A673 (cell line): ENCODE measurements at regions not wholly inside any gene's neighbourhood (a gene's known extent, or its start where the extent isn't known, plus 50 kb on each side); places are given as distances from the start of the nearest gene placed in this dataset.

Source experiments
- BruUV-seq: library from RNA; stranded (reverse); fragments of 400-500 nt; replicated peaks from 2 replicates; lab custom pipeline; 2021; lab: Mats Ljungman, UMichigan
- CTCF ChIA-PET: fragments of 300-600 bp; sonication (Branson Sonifier 250); formaldehyde crosslinking; loops from one replicate; lab custom pipeline; 2022; ENCODE audit warnings: antibody characterized with exemption; lab: Charles Lee
- POLR2A ChIA-PET: fragments of 300-600 bp; sonication (Branson Sonifier 250); formaldehyde crosslinking; loops from one replicate; lab custom pipeline; 2022; ENCODE audit warnings: antibody characterized with exemption; ENCODE audit not compliant: low non-redundant PET; lab: Charles Lee
- DNase-seq: peaks from one replicate; pipeline ENCODE4 v3.0.0-alpha.2; 2015; ENCODE audit warnings: low spot score
- H3K27ac ChIP-seq: fragments of 200-600 bp; sonication (generic); 2 replicates; pipeline ENCODE4 v1.5.1; 2016; ENCODE audit warnings: mixed run types, low read depth, mild to moderate bottlenecking, mixed read lengths, antibody characterized with exemption, low read length; ENCODE audit not compliant: poor library complexity, severe bottlenecking
- H3K27me3 ChIP-seq: fragments of 200-600 bp; sonication (generic); replicated peaks from 2 replicates; pipeline ENCODE4 v1.6.1; 2017; ENCODE audit warnings: mixed run types, low read depth, mild to moderate bottlenecking, mixed read lengths, antibody characterized with exemption, low read length; ENCODE audit not compliant: insufficient read depth, poor library complexity
- H3K36me3 ChIP-seq: fragments of 200-600 bp; sonication (generic); 2 replicates; pipeline ENCODE4 v1.6.1; 2016; ENCODE audit warnings: mixed run types, mild to moderate bottlenecking, mixed read lengths, antibody characterized with exemption, low read length; ENCODE audit not compliant: insufficient read depth, poor library complexity, severe bottlenecking
- H3K4me1 ChIP-seq: fragments of 200-600 bp; sonication (generic); 2 replicates; pipeline ENCODE4 v1.6.1; 2017; ENCODE audit warnings: mixed run types, mild to moderate bottlenecking, mixed read lengths, antibody characterized with exemption, low read length; ENCODE audit not compliant: insufficient read depth, poor library complexity, severe bottlenecking
- H3K4me3 ChIP-seq: fragments of 200-600 bp; sonication (generic); 2 replicates; pipeline ENCODE4 v1.5.1; 2016; ENCODE audit warnings: low read depth, mixed run types, mild to moderate bottlenecking, mixed read lengths, low read length; ENCODE audit not compliant: poor library complexity, severe bottlenecking
- H3K9me3 ChIP-seq: fragments of 200-600 bp; sonication (generic); 2 replicates; pipeline ENCODE4 v1.6.1; 2016; ENCODE audit warnings: mixed run types, low read depth, mild to moderate bottlenecking, mixed read lengths, antibody characterized with exemption, low read length; ENCODE audit not compliant: poor library complexity, severe bottlenecking
- EZH2 ChIP-seq: fragments of 200-600 bp; sonication (generic); IDR thresholded peaks from 2 replicates; pipeline ENCODE4 v1.6.1; 2017; ENCODE audit warnings: borderline replicate concordance, low read depth, mild to moderate bottlenecking, mixed read lengths, antibody characterized with exemption, low read length; ENCODE audit not compliant: poor library complexity, severe bottlenecking
- intact Hi-C: fragments of 100-400 bp; cut with micrococcal nuclease; formaldehyde crosslinking; loops from one replicate; pipeline ENCODE4 v1.10.0; 2022; ENCODE audit not compliant: unreplicated experiment
- TF ChIP-seq, protein P1 (sequence below): fragments of 300-800, 200-600 bp; sonication (generic); conservative IDR thresholded peaks from 2 replicates; pipeline ENCODE4 v1.5.1; 2017; ENCODE audit warnings: low read depth, mild to moderate bottlenecking, antibody characterized with exemption, low read length, moderate library complexity, mixed read lengths

DNA sequence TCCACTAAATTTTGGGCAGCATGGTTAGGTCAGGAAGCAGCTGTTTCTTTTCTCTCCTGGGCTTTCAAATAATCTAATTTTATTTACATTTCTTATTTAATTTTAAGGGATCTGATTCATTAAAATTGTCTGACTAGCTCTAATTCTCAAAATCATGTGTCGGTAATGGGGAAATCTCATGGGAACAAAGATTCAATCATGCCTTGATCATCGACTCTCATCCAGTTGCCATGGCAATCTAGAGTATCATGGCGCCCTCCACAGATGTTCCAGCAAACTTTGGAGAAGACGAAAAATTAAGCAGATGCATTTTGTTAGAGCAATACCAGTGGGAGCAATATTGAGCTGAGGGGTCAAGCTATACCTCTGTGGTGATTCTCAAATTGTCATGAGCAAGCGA is 358.0 kb upstream of the CDH4 start:
- ChIA-PET CTCF (no interaction called here), POLR2A (no interaction called here)
- Histone ChIP-seq H3K27ac (no peak overlapping the region), H3K4me1 (no peaks in the 10 kb centered on the region), H3K4me3 (no peak overlapping the region), H3K9me3 (no peaks in the 10 kb centered on the region), H3K27me3 (peaks cover 26% of the 10 kb centered on the region), H3K36me3 (no peaks in the 10 kb centered on the region)
- BruUV-seq: no TSS peak
- no peak for DNase-seq
- TF ChIP-seq EZH2: no peak
- TF ChIP-seq, protein P1, sequence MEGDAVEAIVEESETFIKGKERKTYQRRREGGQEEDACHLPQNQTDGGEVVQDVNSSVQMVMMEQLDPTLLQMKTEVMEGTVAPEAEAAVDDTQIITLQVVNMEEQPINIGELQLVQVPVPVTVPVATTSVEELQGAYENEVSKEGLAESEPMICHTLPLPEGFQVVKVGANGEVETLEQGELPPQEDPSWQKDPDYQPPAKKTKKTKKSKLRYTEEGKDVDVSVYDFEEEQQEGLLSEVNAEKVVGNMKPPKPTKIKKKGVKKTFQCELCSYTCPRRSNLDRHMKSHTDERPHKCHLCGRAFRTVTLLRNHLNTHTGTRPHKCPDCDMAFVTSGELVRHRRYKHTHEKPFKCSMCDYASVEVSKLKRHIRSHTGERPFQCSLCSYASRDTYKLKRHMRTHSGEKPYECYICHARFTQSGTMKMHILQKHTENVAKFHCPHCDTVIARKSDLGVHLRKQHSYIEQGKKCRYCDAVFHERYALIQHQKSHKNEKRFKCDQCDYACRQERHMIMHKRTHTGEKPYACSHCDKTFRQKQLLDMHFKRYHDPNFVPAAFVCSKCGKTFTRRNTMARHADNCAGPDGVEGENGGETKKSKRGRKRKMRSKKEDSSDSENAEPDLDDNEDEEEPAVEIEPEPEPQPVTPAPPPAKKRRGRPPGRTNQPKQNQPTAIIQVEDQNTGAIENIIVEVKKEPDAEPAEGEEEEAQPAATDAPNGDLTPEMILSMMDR: no peak
- intact Hi-C loops: no loop called here

DNA sequence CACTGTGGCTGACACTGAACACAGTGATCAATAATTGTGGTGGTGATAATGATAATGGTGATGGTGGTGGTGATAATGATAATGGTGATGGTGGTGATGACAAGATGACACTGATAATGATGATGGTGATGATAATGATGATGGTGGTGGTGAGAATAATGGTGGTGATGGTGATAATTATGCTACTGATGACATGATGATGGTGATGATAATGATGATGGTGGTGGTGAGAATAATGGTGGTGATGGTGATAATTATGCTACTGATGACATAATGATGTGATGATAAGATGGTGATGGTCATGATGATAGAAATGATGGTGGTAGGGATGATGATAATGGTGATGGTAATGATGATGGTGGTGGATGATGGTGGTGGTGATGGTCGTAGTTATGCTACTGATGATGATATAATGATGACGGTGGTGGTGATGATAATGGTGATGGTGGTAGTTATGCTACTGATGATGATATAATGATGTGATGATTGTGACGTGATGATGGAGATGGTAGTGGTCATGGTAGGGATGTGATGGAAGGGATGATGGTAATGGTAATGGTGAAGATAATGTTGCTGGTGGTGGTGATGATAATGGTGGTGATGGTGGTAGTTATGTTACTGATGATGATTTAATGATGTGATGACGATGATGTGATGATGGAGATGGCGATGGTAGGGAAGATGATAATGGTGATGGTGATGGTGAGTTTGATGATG is 356.5 kb upstream of the CDH4 start:
- BruUV-seq: no TSS peak
- DNase-seq: no peak
- Histone ChIP-seq H3K27ac (no peak overlapping the region), H3K9me3 (no peaks in the 10 kb centered on the region), H3K36me3 (no peaks in the 10 kb centered on the region), H3K27me3 (peaks cover 18% of the 10 kb centered on the region), H3K4me1 (no peaks in the 10 kb centered on the region), H3K4me3 (no peak overlapping the region)
- TF ChIP-seq, protein P1: no peak
- TF ChIP-seq EZH2: no peak
- ChIA-PET CTCF (no interaction called here), POLR2A (no interaction called here)
- intact Hi-C loops: no loop called here

DNA sequence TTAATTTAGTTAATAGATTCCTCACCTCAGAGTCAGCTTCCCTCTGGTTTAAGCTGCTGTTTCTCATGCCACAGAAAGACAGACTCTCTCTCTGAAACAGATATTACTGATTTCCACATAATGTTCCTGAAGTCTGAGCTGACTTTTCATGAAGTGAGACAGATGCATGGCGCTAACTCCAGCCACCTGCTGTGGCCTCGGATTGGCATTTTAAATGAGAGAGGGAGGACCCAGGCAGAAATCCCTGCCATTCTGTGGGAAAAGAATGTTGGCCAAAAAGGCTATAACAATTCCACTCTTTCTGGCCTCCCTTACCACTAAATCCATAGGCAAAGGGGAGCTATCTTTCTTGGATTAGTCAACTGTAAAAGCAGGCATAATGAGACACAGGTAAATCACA is 354.1 kb upstream of the CDH4 start:
- H3K4me1 ChIP-seq: no peaks in the 10 kb centered on the region
- no peaks in the 10 kb centered on the region for H3K36me3 ChIP-seq
- H3K27me3 ChIP-seq: peaks cover 20% of the 10 kb centered on the region
- DNase-seq: no peak
- H3K27ac ChIP-seq: no peak overlapping the region
- H3K4me3 ChIP-seq: no peak overlapping the region
- no peaks in the 10 kb centered on the region for H3K9me3 ChIP-seq
- intact Hi-C loops: no loop called here
- ChIA-PET POLR2A (interaction anchor here (1.1 kb wide), 1 partner anchor 55 kb away, joined by 3 read pairs; no protein-coding TSS in a partner anchor), CTCF (no interaction called here)
- BruUV-seq: no TSS peak
- TF ChIP-seq, protein P1: no peak
- no peak for TF ChIP-seq EZH2
